NCI-H345 treated with DMSO at 0.1 percent for 48 hours (cell line): ENCODE measurements at regions not wholly inside any gene's neighbourhood (a gene's known extent, or its start where the extent isn't known, plus 50 kb on each side); places are given as distances from the start of the nearest gene placed in this dataset.
A peak's percentile ranks its signal among the peaks of the same experiment; 100 is the strongest.
"Not testable (repeated sequence)": the region's sequence is repeated elsewhere in the genome, so short reads cannot be mapped to it uniquely, and the experiment has no call there.

Experiments used
- DNase-seq: peaks from one replicate; lab custom pipeline; 2025; ENCODE audit not compliant: unreplicated experiment; lab: John Stamatoyannopoulos, UW

GRCh38 chr10:59036311-59037017, 140.0 kb upstream of the PHYHIPL start:
- DNase-seq, result no peak

GRCh38 chr10:59037018-59037389, 139.4 kb upstream of the PHYHIPL start:
- DNase-seq, result no peak

GRCh38 chr10:59037506-59037905, 138.9 kb upstream of the PHYHIPL start:
- DNase-seq, result no peak

- DNase-seq, result not testable (repeated sequence)
Observed at GRCh38 chr10:59043358-59043757, 133.1 kb upstream of the PHYHIPL start.

GRCh38 chr10:59047180-59047579, 129.3 kb upstream of the PHYHIPL start:
- peak; percentile 2 for DNase-seq

- DNase-seq, result no peak
Observed at GRCh38 chr10:59047957-59048618, 128.4 kb upstream of the PHYHIPL start.

- not testable (repeated sequence) for DNase-seq
Observed at GRCh38 chr10:59053502-59053901, 122.9 kb upstream of the PHYHIPL start.

- no peak for DNase-seq
Observed at GRCh38 chr10:59055045-59055444, 121.4 kb upstream of the PHYHIPL start.

- DNase-seq, result no peak
Observed at GRCh38 chr10:59057345-59057744, 119.1 kb upstream of the PHYHIPL start.

- no peak for DNase-seq
Observed at GRCh38 chr10:59060852-59061251, 115.6 kb upstream of the PHYHIPL start.

GRCh38 chr10:59063491-59063890, 113.0 kb upstream of the PHYHIPL start:
- DNase-seq, result no peak

GRCh38 chr10:59064080-59064692, 112.3 kb upstream of the PHYHIPL start:
- no peak for DNase-seq

- no peak for DNase-seq
Observed at GRCh38 chr10:59064759-59065539, 111.5 kb upstream of the PHYHIPL start.

GRCh38 chr10:59068581-59069191, 107.8 kb upstream of the PHYHIPL start:
- no peak for DNase-seq

- no peak for DNase-seq
Observed at GRCh38 chr10:59072038-59072437, 104.4 kb upstream of the PHYHIPL start.

- DNase-seq, result no peak
Observed at GRCh38 chr10:59073456-59074053, 102.9 kb upstream of the PHYHIPL start.

- no peak for DNase-seq
Observed at GRCh38 chr10:59075576-59075975, 100.9 kb upstream of the PHYHIPL start.

GRCh38 chr10:59077855-59078254, 98.6 kb upstream of the PHYHIPL start:
- DNase-seq, result no peak

- DNase-seq, result no peak
Observed at GRCh38 chr10:59078978-59079377, 97.5 kb upstream of the PHYHIPL start.

- DNase-seq, result no peak
Observed at GRCh38 chr10:59079386-59080226, 96.8 kb upstream of the PHYHIPL start.
